Immature natural killer cell (primary cell): ENCODE measurements at regions not wholly inside any gene's neighbourhood (a gene's known extent, or its start where the extent isn't known, plus 50 kb on each side); places are given as distances from the start of the nearest gene placed in this dataset.
A peak's percentile ranks its signal among the peaks of the same experiment; 100 is the strongest.

Source experiments
- DNase-seq, 3 donors: peaks; one replicate each; pipeline ENCODE4 v3.0.0; 2022; ENCODE audit warnings: mixed read lengths in 1 of 3
- H3K27ac Mint-ChIP-seq, 6 donors: one replicate each; pipeline ENCODE4 v1.8.0; 2020; ENCODE audit warnings: mixed read lengths in 6 of 6, mild to moderate bottlenecking in 5 of 6, inconsistent platforms in 4 of 6, moderate library complexity in 3 of 6
- H3K27me3 Mint-ChIP-seq, 3 donors: one replicate each; pipeline ENCODE4 v1.8.0; 2020 to 2021; ENCODE audit warnings: low read depth in 3 of 3, mild to moderate bottlenecking in 3 of 3, mixed read lengths in 3 of 3, moderate library complexity in 3 of 3, inconsistent platforms in 1 of 3
- H3K36me3 Mint-ChIP-seq, 3 donors: one replicate each; pipeline ENCODE4 v1.8.0; 2020; ENCODE audit warnings: mixed read lengths in 3 of 3, inconsistent platforms in 2 of 3, mild to moderate bottlenecking in 2 of 3
- H3K4me1 Mint-ChIP-seq, 2 donors: one replicate each; pipeline ENCODE4 v1.8.0; 2020; ENCODE audit warnings: inconsistent platforms in 2 of 2, mild to moderate bottlenecking in 2 of 2, mixed read lengths in 2 of 2, moderate library complexity in 1 of 2
- H3K4me3 Mint-ChIP-seq, 5 donors: one replicate each; pipeline ENCODE4 v1.8.0; 2020; ENCODE audit warnings: mild to moderate bottlenecking in 5 of 5, mixed read lengths in 5 of 5, inconsistent platforms in 3 of 5, moderate library complexity in 3 of 5
- H3K9me3 Mint-ChIP-seq, 6 donors: one replicate each; pipeline ENCODE4 v1.8.0; 2020; ENCODE audit warnings: mild to moderate bottlenecking in 6 of 6, mixed read lengths in 6 of 6, inconsistent platforms in 4 of 6, moderate library complexity in 3 of 6

DNA sequence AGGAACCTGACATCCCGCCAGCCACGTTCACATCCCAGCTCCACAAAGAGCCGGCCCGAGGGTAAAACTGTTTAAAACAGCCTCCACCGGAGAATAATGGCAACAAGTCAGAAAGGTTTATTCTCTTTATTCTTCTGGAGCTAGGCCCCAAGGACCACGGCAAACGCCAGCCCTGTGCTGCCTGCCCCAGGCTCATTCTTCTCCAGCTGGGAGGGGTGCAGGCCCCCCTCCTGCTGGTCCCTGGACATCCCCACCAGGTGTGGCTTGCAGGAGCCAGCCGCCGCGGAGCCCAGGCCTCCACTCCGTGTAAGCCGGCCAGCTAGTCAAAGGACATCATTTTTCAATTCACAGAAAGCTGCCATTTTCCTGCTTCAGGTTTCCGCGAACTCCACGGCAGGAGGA is 65.8 kb upstream of the SALL3 start:
- DNase-seq = no peak
- no peaks in the 10 kb centered on the region for H3K36me3 Mint-ChIP-seq

DNA sequence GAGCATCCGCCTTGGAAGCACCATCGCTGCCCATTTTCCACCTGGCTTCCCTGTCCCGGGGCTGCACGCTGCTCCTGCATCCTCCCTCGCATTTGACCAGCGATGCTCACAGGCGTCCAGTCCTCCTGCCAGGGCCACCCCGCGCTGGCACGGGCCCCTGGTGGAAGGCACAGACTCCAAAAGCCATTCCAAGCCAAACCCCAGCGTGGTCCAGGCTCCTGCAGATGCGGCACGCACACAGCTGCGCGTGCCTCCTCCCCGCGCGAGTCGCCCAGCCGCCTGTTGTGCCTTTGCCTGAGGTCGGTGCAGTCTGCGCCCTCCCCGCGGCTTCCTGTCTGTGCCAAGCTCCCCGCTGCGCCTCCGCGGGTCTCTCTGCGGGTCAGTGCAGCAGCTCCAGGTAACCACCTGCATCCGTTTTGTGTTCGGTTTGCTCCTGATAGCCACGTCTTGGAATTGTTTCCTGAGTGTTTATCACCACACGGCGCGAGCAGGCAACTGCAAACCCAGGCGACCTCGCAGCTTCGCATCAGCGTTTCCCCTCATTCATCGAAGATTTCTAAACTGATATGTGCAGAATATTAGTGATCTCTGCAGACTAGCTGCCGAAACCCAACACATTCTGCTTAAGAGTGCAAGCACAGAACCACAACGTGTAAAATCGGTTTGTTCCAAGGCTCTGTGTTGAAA is 65.2 kb upstream of the SALL3 start:
- Mint-ChIP-seq H3K4me3 (no peak overlapping the region), H3K9me3 (no peaks in the 10 kb centered on the region), H3K4me1 (no peaks in the 10 kb centered on the region), H3K36me3 (no peaks in the 10 kb centered on the region), H3K27ac (no peak overlapping the region), H3K27me3 (peaks cover 0 to 6% (median 2%) of the 10 kb centered on the region in 3 donors)
- DNase-seq = no peak

More for the DNA sequence above, 65.8 kb upstream of the SALL3 start:
- Mint-ChIP-seq H3K4me1 (no peaks in the 10 kb centered on the region), H3K27me3 (peaks cover 0 to 6% (median 1%) of the 10 kb centered on the region in 3 donors), H3K4me3 (no peak overlapping the region), H3K27ac (no peak overlapping the region), H3K9me3 (no peaks in the 10 kb centered on the region)

DNA sequence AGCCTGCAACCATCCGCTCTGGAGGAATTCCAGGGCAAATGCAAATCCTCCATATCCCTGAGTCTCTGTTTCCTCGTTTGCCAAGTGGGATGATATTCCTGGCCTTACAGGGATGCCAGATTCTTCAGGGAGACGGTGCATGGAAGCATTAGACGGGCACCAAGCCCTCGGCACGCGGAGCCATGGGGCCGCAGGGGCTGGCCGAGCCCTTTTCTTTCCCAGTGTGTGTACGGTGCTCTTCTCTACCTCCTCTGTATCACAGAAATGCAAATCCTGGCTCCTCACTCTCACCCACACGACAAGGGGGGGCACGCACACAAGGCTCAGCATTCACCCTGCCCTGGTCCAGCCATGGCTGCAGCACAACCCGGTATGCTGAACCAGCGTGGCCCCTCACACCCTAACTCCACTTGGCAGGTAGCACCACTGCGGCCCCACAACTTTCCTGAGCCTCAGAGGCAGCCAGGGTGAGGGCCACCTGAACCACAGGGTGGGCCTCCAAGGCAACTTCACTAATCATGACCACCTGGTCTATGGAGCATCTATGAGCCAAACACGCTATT is 64.1 kb upstream of the SALL3 start:
- H3K4me3 Mint-ChIP-seq = no peak overlapping the region
- H3K27me3 Mint-ChIP-seq = peaks cover 0 to 6% (median 2%) of the 10 kb centered on the region in 3 donors
- H3K9me3 Mint-ChIP-seq = no peaks in the 10 kb centered on the region
- no peak for DNase-seq
- no peaks in the 10 kb centered on the region for H3K36me3 Mint-ChIP-seq
- peak overlapping the region in 1 of 6 donors; percentile 10 for H3K27ac Mint-ChIP-seq
- no peaks in the 10 kb centered on the region for H3K4me1 Mint-ChIP-seq

DNA sequence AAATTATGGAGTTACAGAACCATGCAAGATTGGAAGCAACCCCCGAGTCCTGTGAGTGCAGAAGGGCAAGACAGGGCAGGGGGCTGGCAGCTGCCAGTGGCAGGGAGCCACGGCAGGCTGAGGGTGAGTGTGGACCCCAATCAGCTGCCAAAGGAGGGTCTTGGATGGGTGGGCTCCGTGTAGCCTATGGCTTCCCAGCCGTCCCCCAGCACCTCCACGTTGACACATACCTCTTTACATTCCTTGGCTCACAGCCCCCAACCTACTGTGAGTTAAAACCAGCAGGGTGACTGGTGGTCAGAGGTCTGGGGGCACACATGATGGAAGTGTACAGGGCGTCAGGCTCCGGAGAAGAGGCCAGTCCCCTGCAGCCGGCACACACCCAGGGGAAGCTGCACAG is 60.9 kb upstream of the SALL3 start:
- no peaks in the 10 kb centered on the region for H3K9me3 Mint-ChIP-seq
- H3K36me3 Mint-ChIP-seq = no peaks in the 10 kb centered on the region
- peaks cover 0 to 6% (median 2%) of the 10 kb centered on the region in 3 donors for H3K27me3 Mint-ChIP-seq
- no peak for DNase-seq
- no peak overlapping the region for H3K27ac Mint-ChIP-seq
- H3K4me1 Mint-ChIP-seq = no peaks in the 10 kb centered on the region
- H3K4me3 Mint-ChIP-seq = no peak overlapping the region

DNA sequence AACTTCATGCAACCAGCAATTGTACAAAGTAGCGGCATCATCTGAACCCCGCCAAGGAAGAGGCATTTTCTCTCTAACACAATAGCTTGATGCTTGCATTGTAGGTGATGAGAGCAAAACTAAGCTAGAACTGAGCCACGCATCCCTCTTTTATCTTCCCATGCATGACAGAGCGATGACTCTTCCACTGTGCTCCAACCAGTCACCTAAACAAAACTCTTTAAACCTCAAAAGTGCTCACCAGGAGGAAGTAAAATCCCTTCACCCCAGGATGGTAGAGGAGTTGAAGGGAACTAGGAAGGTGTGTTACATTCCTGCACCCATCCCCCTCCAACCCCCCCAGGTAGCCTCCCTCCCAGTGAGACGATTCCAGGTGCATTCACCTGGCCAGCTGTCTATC is 59.7 kb upstream of the SALL3 start:
- H3K4me1 Mint-ChIP-seq = no peaks in the 10 kb centered on the region
- no peaks in the 10 kb centered on the region for H3K9me3 Mint-ChIP-seq

DNA sequence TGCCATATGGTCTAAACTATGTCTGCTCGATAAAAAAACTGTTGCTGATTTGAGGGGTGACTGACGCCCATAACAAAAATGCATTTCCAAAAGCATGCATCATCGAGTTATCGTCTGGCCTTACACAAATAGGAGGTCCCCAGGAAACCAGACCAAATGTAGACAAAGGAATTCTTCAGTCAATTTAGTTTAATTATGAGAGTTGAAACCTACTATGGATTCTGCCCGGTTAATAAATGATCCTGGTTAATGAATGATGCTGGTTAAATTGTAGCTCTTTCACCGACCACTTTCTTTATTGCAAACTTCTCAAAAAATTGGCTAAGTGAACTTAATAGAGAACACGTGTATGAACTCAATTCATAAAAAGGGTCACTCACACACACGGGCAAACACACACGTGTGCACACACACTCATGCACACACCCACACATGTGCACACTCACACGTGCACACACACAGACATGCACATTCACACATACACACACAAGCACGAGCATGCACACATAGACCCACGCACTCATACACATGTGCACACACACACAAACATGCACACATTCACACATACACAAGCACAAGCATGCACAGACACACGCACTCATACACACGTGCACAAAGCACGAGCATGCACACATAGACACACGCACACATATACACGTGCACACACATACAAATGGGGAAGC is 59.0 kb upstream of the SALL3 start:
- no peak overlapping the region for H3K4me3 Mint-ChIP-seq
- no peaks in the 10 kb centered on the region for H3K9me3 Mint-ChIP-seq
- no peak overlapping the region for H3K27ac Mint-ChIP-seq
- DNase-seq = no peak
- no peaks in the 10 kb centered on the region for H3K4me1 Mint-ChIP-seq
- no peaks in the 10 kb centered on the region for H3K36me3 Mint-ChIP-seq
- peaks cover 0 to 8% (median 2%) of the 10 kb centered on the region in 3 donors for H3K27me3 Mint-ChIP-seq

More for the DNA sequence above, 59.7 kb upstream of the SALL3 start:
- no peaks in the 10 kb centered on the region for H3K36me3 Mint-ChIP-seq
- H3K4me3 Mint-ChIP-seq = no peak overlapping the region
- no peak for DNase-seq
- no peak overlapping the region for H3K27ac Mint-ChIP-seq
- H3K27me3 Mint-ChIP-seq = peaks cover 0 to 8% (median 2%) of the 10 kb centered on the region in 3 donors

DNA sequence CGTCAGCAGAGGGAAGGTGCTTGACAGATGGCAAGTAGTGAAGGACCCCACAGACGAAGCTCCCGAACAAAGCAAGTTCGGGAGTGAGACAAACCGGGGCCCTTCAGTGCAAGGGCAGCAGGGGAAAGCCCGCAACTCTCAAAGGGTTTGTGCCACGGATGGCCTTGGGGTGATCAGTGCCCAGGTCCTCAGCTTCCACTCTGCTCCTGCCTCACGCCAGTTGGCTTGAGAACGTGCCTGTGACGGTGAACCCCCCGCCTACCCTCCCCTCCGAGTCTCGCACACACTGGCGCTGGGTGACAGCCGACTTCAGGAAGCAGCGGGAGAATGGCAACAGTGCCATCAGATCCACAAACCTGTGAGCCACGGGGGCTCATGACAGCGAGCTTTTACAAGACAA is 56.8 kb upstream of the SALL3 start:
- H3K36me3 Mint-ChIP-seq = no peaks in the 10 kb centered on the region
- peaks cover 0 to 8% (median 2%) of the 10 kb centered on the region in 3 donors for H3K27me3 Mint-ChIP-seq
- H3K27ac Mint-ChIP-seq = no peak overlapping the region
- no peaks in the 10 kb centered on the region for H3K9me3 Mint-ChIP-seq
- no peaks in the 10 kb centered on the region for H3K4me1 Mint-ChIP-seq
- no peak for DNase-seq
- H3K4me3 Mint-ChIP-seq = no peak overlapping the region

DNA sequence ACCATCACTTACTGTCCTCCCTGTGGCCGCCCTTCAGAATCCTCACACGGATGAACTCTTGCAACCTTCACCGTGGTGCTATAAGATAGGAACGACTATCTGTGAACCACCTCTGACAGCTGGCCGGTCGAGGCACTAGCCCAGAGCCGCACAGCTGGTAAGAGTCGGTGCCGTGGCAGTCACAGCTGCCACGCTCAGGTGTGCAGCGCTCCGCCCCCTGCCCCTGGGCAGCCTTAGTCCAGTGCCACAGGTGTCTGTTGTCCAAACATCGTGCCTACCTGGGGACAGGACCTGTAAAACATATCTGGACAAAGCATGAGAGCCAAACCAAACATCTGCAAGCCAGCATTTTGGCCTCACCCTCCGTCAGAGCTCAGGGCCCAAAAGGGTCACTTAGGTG is 55.3 kb upstream of the SALL3 start:
- no peaks in the 10 kb centered on the region for H3K9me3 Mint-ChIP-seq
- no peaks in the 10 kb centered on the region for H3K36me3 Mint-ChIP-seq
- H3K27ac Mint-ChIP-seq = no peak overlapping the region
- no peak overlapping the region for H3K4me3 Mint-ChIP-seq
- no peaks in the 10 kb centered on the region for H3K4me1 Mint-ChIP-seq
- DNase-seq = no peak
- H3K27me3 Mint-ChIP-seq = peaks cover 0 to 2% (median 1%) of the 10 kb centered on the region in 3 donors

DNA sequence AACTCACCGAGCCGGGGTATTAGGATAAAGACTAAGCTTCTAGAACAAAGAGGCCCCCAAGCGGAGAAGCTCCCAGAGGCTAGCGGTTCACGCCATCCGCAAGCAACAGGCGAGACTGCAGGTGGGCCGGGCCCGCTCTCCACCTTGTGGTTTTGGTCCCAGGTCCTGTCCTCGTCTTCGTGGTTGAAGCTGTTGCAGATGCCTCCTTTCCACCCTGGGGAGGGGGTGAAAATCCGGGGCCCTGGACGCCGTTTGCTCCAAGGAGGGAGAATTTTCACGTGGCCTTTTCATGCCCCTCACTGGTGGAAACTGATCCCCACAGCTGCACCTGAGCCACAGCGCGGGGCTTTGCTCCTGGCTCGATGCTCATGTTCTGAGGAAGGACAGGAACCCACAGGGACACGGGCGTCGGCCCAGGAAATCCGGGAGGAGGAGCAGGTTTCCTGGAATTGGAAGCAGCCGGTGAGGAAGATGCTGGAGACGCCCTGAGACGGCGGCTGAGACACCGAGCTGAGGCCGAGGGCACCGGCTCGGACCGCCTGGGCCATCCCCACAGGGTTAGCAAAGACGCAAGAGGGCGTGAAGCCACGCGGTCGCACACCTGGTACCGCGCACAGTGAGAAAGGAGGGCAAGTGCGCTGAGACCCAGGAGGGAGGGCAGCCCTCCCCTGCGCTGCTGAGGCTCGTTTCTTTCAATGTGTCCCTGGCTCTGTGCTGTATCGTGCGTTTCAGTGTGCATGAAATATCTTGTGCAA is 54.7 kb upstream of the SALL3 start:
- Mint-ChIP-seq H3K27me3 (peaks cover 0 to 2% (median 1%) of the 10 kb centered on the region in 3 donors), H3K9me3 (no peaks in the 10 kb centered on the region), H3K27ac (no peak overlapping the region), H3K4me3 (no peak overlapping the region), H3K4me1 (no peaks in the 10 kb centered on the region), H3K36me3 (no peaks in the 10 kb centered on the region)
- DNase-seq = no peak

DNA sequence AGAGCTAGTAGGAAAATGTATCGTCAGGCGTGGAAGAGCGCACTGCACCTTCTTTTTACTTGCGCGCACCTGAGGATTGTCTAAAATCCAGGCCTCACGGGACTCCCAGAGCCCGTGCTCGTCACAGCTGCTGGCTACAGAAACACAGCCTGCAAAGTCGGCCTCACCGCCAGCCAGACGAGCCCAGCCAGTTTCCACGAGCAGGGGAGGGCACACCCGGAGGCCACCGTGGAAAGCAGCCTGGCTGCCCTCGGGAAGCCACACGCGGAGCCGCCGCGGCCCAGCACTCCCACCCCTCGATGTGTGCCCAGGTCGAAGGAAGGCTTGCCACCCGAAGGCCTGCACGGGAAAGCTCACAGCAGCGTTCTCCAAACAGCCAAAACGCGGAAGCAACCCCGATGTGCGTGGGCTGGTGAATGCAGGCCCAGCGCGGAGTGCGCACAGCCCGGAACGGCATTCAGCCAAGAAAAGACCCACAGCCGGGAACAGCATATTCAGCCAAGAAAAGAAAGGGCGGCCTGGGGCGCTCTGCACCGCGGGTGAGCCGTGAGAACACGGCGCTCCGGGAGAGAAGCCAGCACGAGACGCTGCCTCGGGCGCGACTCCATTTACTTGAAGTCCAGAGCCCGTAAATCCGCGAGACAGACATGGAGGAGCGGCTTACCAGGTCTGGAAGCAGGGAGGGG is 53.9 kb upstream of the SALL3 start:
- Mint-ChIP-seq H3K36me3 (no peaks in the 10 kb centered on the region), H3K4me1 (no peaks in the 10 kb centered on the region), H3K27me3 (peaks cover 0 to 2% (median 1%) of the 10 kb centered on the region in 3 donors), H3K4me3 (no peak overlapping the region), H3K27ac (no peak overlapping the region), H3K9me3 (no peaks in the 10 kb centered on the region)
- no peak for DNase-seq

DNA sequence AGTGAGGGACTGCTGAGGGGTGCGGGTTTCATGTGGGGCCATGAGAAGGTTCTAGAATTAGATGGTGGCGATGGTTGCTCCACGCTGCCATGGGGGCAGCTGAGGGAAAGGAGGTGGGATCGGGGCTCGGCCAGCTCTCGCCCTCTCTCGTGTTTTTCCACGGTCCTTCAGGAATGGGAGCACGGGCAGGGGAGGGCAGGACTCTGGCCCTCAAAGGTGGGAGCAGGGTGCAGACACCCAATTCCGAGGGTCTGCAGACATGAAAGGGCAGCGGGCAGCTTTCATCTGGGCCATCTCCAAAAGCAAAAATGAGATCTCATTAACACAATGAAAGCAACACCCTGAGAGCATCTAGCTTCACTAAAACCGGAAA is 53.4 kb upstream of the SALL3 start:
- Mint-ChIP-seq H3K4me3 (no peak overlapping the region), H3K4me1 (no peaks in the 10 kb centered on the region), H3K36me3 (no peaks in the 10 kb centered on the region), H3K9me3 (no peaks in the 10 kb centered on the region), H3K27ac (no peak overlapping the region), H3K27me3 (peaks cover 0 to 2% (median 1%) of the 10 kb centered on the region in 3 donors)
- DNase-seq = no peak

DNA sequence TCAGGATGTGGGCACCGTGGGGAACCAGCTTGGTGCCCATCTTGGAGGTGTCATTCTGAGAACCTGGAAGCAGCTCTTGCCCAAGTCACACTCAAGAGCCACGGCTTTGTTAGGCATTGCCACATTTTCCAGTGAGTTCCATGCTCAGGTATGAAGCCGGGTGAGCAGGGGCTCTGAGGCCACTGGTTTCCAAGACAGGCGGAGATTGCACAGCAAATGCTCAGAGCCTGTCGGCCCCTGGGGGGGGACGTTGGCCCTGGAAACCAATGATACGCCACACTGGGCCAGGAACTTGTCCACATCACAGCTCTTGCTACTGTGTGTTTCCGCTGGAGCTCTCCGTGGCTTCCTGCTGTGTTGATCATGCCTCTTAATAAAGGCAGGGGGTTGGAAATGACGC is 52.5 kb upstream of the SALL3 start:
- no peak for DNase-seq
- H3K9me3 Mint-ChIP-seq = no peaks in the 10 kb centered on the region
- peaks cover 0 to 2% (median 1%) of the 10 kb centered on the region in 3 donors for H3K27me3 Mint-ChIP-seq

DNA sequence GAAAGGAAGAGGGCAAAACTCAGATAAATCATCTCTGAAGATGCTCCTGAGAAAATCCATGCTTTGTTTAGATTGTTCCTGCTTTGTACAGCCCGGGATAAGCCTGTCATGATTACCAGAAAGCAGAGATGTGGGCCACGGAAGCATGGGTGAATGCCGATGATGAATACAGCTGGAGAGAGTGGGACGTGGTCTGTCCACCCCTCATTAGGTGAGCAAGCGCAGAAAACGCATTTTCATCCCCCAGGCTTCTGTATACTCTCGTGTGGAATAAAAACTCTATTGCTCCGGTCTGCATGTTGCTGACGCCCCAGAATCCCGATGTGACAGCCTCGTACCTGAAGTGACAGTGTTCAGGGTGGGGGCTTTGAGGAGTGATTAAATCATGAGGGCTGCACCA is 52.0 kb upstream of the SALL3 start:
- Mint-ChIP-seq H3K36me3 (no peaks in the 10 kb centered on the region), H3K4me3 (no peak overlapping the region), H3K27ac (no peak overlapping the region), H3K27me3 (peaks cover 0 to 2% (median 1%) of the 10 kb centered on the region in 3 donors), H3K9me3 (no peaks in the 10 kb centered on the region), H3K4me1 (no peaks in the 10 kb centered on the region)
- no peak for DNase-seq

More for the DNA sequence above, 52.5 kb upstream of the SALL3 start:
- Mint-ChIP-seq H3K36me3 (no peaks in the 10 kb centered on the region), H3K4me1 (no peaks in the 10 kb centered on the region), H3K27ac (no peak overlapping the region), H3K4me3 (no peak overlapping the region)
